IPS DF 4.7 (cell line): ENCODE measurements at regions not wholly inside any gene's neighbourhood (a gene's known extent, or its start where the extent isn't known, plus 50 kb on each side); places are given as distances from the start of the nearest gene placed in this dataset.
"Not testable (repeated sequence)": the region's sequence is repeated elsewhere in the genome, so short reads cannot be mapped to it uniquely, and the experiment has no call there.

ENCODE experiments used
- DNase-seq: peaks from one replicate; pipeline ENCODE4 v3.0.0-alpha.2; 2013; ENCODE audit warnings: low spot score; ENCODE audit errors: extremely low read depth

- no peak for DNase-seq
Measured at GRCh38 chrY:7729318-7730011, 817.9 kb upstream of the AMELY start.

GRCh38 chrY:7728935-7729317 lies 817.4 kb upstream of the AMELY start:
- no peak for DNase-seq

- DNase-seq = no peak
Measured at GRCh38 chrY:7725791-7726460, 814.4 kb upstream of the AMELY start.

GRCh38 chrY:7723991-7724632 lies 812.6 kb upstream of the AMELY start:
- no peak for DNase-seq

- no peak for DNase-seq
Measured at GRCh38 chrY:7723127-7723526, 811.6 kb upstream of the AMELY start.

- DNase-seq = no peak
Measured at GRCh38 chrY:7722566-7722965, 811.0 kb upstream of the AMELY start.

- DNase-seq = no peak
Measured at GRCh38 chrY:7720974-7721373, 809.4 kb upstream of the AMELY start.

- DNase-seq = no peak
Measured at GRCh38 chrY:7719271-7719670, 807.7 kb upstream of the AMELY start.

- no peak for DNase-seq
Measured at GRCh38 chrY:7718626-7719025, 807.1 kb upstream of the AMELY start.

- DNase-seq = no peak
Measured at GRCh38 chrY:7718126-7718525, 806.6 kb upstream of the AMELY start.

- no peak for DNase-seq
Measured at GRCh38 chrY:7714426-7714825, 802.9 kb upstream of the AMELY start.

- not testable (repeated sequence) for DNase-seq
Measured at GRCh38 chrY:7713738-7714137, 802.2 kb upstream of the AMELY start.

GRCh38 chrY:7712289-7712688 lies 800.7 kb upstream of the AMELY start:
- no peak for DNase-seq

GRCh38 chrY:7703578-7704140 lies 792.1 kb upstream of the AMELY start:
- DNase-seq = no peak

- no peak for DNase-seq
Measured at GRCh38 chrY:7702481-7702880, 790.9 kb upstream of the AMELY start.

GRCh38 chrY:7701676-7702075 lies 790.1 kb upstream of the AMELY start:
- DNase-seq = no peak

GRCh38 chrY:7697506-7697905 lies 786.0 kb upstream of the AMELY start:
- DNase-seq = no peak

- DNase-seq = no peak
Measured at GRCh38 chrY:7692701-7693100, 781.1 kb upstream of the AMELY start.

GRCh38 chrY:7687086-7687485 lies 775.5 kb upstream of the AMELY start:
- DNase-seq = no peak

GRCh38 chrY:7684546-7684945 lies 773.0 kb upstream of the AMELY start:
- no peak for DNase-seq

- DNase-seq = no peak
Measured at GRCh38 chrY:7682386-7682785, 770.8 kb upstream of the AMELY start.

GRCh38 chrY:7681426-7681825 lies 769.9 kb upstream of the AMELY start:
- DNase-seq = no peak
